GM18867 (cell line): ENCODE measurements at regions not wholly inside any gene's neighbourhood (a gene's known extent, or its start where the extent isn't known, plus 50 kb on each side); places are given as distances from the start of the nearest gene placed in this dataset.
"Not testable (repeated sequence)": the region's sequence is repeated elsewhere in the genome, so short reads cannot be mapped to it uniquely, and the experiment has no call there.

Experiments used
- ATAC-seq: cut with Tn5 transposase; IDR thresholded peaks from one replicate; pipeline ENCODE4 v1.9.1; 2021; ENCODE audit warnings: mild to moderate bottlenecking, moderate library complexity; ENCODE audit not compliant: unreplicated experiment

- no peak for ATAC-seq
Observed at GRCh38 chr7:138249975-138250374, 173.7 kb downstream of the AKR1D1 start.

DNA sequence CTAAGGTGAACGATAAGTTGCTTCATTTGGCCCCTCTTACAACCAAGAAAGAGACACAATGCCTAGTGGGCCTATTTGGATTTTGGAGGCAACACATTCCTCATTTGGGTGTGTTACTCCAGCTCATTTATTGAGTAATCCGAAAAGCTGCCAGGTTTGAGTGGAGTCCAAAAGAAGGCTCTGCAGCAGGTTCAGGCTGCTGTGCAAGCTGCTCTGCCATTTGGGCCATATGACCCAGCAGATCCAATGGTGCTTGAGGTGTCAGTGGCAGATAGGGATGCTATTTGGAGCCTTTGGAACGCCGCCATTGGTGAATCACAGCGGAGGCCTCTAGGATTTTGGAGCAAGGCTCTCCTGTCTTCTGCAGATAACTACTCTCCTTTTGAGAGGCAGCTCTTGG lies 176.4 kb downstream of the AKR1D1 start:
- not testable (repeated sequence) for ATAC-seq

DNA sequence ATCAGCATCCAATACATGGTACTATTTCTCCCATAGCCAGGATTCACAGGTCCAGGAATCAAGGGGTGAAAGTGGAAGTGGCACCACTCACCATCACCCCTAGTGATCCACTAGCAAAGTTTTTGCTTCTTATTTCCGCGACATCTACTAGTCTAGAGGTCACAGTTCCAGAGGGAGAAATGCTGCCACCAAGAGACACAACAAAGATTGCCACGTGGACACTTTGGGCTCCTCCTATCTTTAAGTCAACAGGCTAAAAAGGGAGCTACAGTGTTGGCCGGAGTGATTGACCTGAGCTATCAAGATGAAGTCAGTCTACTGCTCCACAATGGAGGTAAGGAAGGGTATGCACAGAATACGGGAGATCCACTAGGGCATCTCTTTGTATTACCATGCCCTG lies 178.2 kb downstream of the AKR1D1 start:
- no peak for ATAC-seq

GRCh38 chr7:138257459-138258196 lies 181.4 kb downstream of the AKR1D1 start:
- ATAC-seq: no peak

DNA sequence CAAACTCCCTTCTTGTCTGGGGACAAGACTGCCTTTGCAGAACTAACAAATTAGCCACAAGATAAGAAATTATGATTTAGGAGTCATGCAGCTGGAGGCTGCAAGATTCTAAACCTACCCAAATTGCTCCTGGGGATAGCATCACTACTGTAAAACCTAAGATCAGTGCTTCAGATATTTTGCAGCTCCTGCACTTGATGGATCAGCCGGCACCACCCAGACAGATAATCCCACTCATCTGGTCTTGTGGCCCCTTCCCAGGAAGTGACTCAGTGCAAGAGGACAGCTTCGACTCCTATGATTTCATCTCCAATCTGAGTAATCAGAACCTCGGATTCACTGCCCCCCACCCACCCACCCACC lies 181.9 kb downstream of the AKR1D1 start:
- ATAC-seq: no peak

DNA sequence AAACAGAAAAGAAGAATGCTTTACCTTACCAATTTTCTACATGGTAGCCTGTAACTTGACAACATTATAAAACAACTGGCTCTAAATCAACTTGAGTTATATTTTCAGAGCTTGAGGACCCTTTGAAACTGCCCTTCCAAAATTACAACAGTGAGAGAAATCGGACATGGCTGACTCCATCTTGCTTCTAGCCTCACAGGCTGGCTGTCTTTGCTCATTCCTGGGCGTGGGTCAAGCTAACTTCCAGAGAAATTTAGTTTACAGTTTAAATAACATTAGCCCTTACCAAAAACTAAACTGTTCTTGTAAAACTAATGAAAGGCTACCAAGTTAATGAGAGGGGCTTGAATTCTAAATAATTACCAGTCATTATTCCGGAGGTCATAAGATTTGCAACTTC lies 183.4 kb downstream of the AKR1D1 start:
- no peak for ATAC-seq

GRCh38 chr7:138267934-138268333 lies 191.7 kb downstream of the AKR1D1 start:
- no peak for ATAC-seq

- ATAC-seq: no peak
Observed at GRCh38 chr7:138276891-138277290, 183.2 kb upstream of the TRIM24 start.

DNA sequence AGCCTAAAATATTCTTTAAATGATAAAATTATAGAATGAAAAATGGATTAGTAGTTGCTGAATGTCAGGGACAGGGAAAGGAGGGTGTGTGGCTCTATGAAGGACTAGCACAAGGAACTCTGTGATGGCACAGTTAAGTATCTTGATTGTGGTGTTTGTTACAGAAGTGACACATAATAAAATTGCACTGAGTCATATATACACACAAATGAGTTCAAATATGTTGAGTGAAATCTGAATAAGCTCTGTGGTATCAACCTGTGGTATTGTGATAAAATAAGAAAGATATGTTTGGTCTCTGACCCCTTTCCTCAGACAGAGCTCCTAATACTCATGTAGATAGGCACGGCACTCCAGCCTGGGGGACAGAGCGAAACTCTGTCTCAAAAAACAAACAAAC lies 181.5 kb upstream of the TRIM24 start:
- ATAC-seq: no peak

- ATAC-seq: no peak
Observed at GRCh38 chr7:138282997-138283396, 177.1 kb upstream of the TRIM24 start.

DNA sequence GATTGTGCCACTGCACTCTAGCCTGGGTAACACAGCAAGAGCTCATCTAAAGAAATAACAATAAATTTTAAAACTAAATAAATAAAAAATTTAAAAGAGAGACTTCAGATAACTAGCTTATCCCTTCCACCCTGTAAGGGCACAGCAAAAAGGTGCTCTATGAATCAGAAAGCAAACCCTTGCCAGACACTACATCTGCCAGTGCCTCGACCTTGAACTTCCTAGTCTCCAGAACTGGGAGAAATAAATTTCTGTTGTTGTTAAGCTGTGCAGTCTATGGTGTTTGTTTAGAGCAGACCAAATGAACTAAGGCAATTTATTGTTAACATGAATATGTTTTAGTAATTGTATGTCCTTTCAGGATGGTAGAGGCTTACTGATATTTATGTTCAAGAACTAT lies 174.9 kb upstream of the TRIM24 start:
- ATAC-seq: no peak

- ATAC-seq: no peak
Observed at GRCh38 chr7:138286846-138287245, 173.2 kb upstream of the TRIM24 start.

GRCh38 chr7:138287549-138287948 lies 172.5 kb upstream of the TRIM24 start:
- no peak for ATAC-seq

GRCh38 chr7:138289082-138289481 lies 171.0 kb upstream of the TRIM24 start:
- ATAC-seq: no peak

GRCh38 chr7:138289864-138290263 lies 170.2 kb upstream of the TRIM24 start:
- no peak for ATAC-seq

DNA sequence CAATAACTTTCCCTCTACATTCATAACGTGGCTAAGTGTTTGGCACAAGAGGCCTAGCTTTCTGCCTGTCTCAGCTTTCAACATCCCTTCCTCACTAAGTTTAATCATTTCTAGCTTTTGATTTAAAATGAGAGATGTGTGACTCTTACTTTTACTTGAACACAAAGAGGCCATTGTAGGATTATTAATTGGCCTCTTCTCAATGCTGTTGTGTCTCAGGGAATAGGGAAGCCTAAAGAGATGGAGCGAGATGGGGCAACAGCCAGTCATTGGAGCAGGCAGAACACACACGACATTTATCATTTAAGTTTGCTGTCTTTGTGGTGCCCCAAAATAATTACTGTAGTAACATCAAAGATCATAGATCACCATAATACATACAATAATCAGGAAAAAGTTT lies 167.1 kb upstream of the TRIM24 start:
- ATAC-seq: no peak

- peak; percentile 88 for ATAC-seq
Observed at GRCh38 chr7:138295049-138295637, 164.9 kb upstream of the TRIM24 start.

- ATAC-seq: no peak
Observed at GRCh38 chr7:138297526-138297925, 162.5 kb upstream of the TRIM24 start.

GRCh38 chr7:138299066-138299465 lies 161.0 kb upstream of the TRIM24 start:
- ATAC-seq: no peak

- ATAC-seq: no peak
Observed at GRCh38 chr7:138303230-138304070, 156.6 kb upstream of the TRIM24 start.

DNA sequence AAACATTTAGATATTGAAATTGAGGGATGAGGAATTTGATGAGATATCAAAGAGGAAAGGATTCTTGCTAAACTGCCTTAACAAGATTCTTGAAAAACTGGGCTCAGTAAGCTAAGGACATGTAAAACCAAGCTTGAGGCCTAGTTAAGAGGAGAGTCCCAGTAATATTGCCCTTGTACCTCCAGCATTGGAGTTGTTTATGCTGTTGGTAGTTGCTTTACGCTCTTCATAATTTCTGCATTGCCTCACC lies 156.1 kb upstream of the TRIM24 start:
- no peak for ATAC-seq

DNA sequence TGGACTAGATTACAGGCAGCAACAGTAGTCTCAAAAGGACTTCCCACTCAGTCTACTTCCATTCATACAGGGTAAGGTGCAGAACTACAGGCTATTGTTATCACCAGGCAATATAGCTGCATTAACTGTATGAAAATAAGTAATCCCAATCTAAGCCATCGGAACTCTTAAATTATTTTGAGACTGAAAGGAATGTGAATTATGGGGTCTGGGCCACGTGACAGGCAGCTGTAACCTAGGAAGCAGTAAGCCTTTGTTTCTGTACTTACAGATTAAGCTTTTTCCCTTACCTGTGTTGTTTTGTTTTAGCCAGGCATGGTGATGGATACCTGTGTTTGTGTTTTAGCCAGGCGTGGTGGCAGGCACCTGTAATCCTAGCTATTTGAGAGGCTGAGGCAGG lies 152.4 kb upstream of the TRIM24 start:
- no peak for ATAC-seq
